Dermis microvascular lymphatic vessel endothelial cell (primary cell): ENCODE measurements at regions not wholly inside any gene's neighbourhood (a gene's known extent, or its start where the extent isn't known, plus 50 kb on each side); places are given as distances from the start of the nearest gene placed in this dataset.

Source experiments
- DNase-seq, 2 donors: peaks; one replicate each; pipeline versions ENCODE4 v3.0.0 to v3.0.0-alpha.2; 2010; ENCODE audit warnings: low read depth in 2 of 2

GRCh38 chr11:109165035-109165434 lies 257.0 kb upstream of the C11orf87 start:
- no peak for DNase-seq

- DNase-seq = no peak
Measured at GRCh38 chr11:109166441-109166840, 255.5 kb upstream of the C11orf87 start.

- no peak for DNase-seq
Measured at GRCh38 chr11:109173504-109173903, 248.5 kb upstream of the C11orf87 start.

GRCh38 chr11:109184376-109184775 lies 237.6 kb upstream of the C11orf87 start:
- DNase-seq = no peak

GRCh38 chr11:109192864-109193263 lies 229.1 kb upstream of the C11orf87 start:
- no peak for DNase-seq

GRCh38 chr11:109193880-109194279 lies 228.1 kb upstream of the C11orf87 start:
- DNase-seq = no peak

GRCh38 chr11:109196016-109196415 lies 226.0 kb upstream of the C11orf87 start:
- peak in 1 of 2 donors; percentile 10 for DNase-seq

- no peak for DNase-seq
Measured at GRCh38 chr11:109197656-109198055, 224.3 kb upstream of the C11orf87 start.

- DNase-seq = no peak
Measured at GRCh38 chr11:109203176-109203575, 218.8 kb upstream of the C11orf87 start.

GRCh38 chr11:109205312-109205711 lies 216.7 kb upstream of the C11orf87 start:
- DNase-seq = no peak

GRCh38 chr11:109208121-109208520 lies 213.9 kb upstream of the C11orf87 start:
- DNase-seq = no peak

GRCh38 chr11:109209572-109209971 lies 212.4 kb upstream of the C11orf87 start:
- no peak for DNase-seq

- DNase-seq = no peak
Measured at GRCh38 chr11:109221190-109221589, 200.8 kb upstream of the C11orf87 start.

GRCh38 chr11:109222761-109223160 lies 199.2 kb upstream of the C11orf87 start:
- no peak for DNase-seq

- no peak for DNase-seq
Measured at GRCh38 chr11:109223451-109223850, 198.5 kb upstream of the C11orf87 start.

GRCh38 chr11:109229682-109230081 lies 192.3 kb upstream of the C11orf87 start:
- DNase-seq = no peak

- DNase-seq = no peak
Measured at GRCh38 chr11:109236188-109236587, 185.8 kb upstream of the C11orf87 start.

- no peak for DNase-seq
Measured at GRCh38 chr11:109236696-109237095, 185.3 kb upstream of the C11orf87 start.

- no peak for DNase-seq
Measured at GRCh38 chr11:109237636-109238035, 184.4 kb upstream of the C11orf87 start.

- no peak for DNase-seq
Measured at GRCh38 chr11:109241988-109242536, 179.9 kb upstream of the C11orf87 start.

GRCh38 chr11:109247071-109247470 lies 174.9 kb upstream of the C11orf87 start:
- no peak for DNase-seq

GRCh38 chr11:109249597-109249996 lies 172.4 kb upstream of the C11orf87 start:
- no peak for DNase-seq

- DNase-seq = no peak
Measured at GRCh38 chr11:109251230-109251629, 170.8 kb upstream of the C11orf87 start.

GRCh38 chr11:109264128-109264527 lies 157.9 kb upstream of the C11orf87 start:
- no peak for DNase-seq
